ENCODE measurements at regions not wholly inside any gene's neighbourhood (a gene's known extent, or its start where the extent isn't known, plus 50 kb on each side); places are given as distances from the start of the nearest gene placed in this dataset.
A peak's percentile ranks its signal among the peaks of the same experiment; 100 is the strongest.

- no peaks in the 10 kb centered on the region for H3K9me3 Mint-ChIP-seq
- H3K36me3 Mint-ChIP-seq = no peaks in the 10 kb centered on the region
Measured at GRCh38 chr5:51518607-51519006, 135.4 kb downstream of the ISL1 start.

GRCh38 chr5:51521583-51521982, 138.3 kb downstream of the ISL1 start:
- Mint-ChIP-seq H3K27me3 (ENCODE audit: low read depth) (no peaks in the 10 kb centered on the region), H3K36me3 (no peaks in the 10 kb centered on the region), H3K27ac (peak overlapping the region; percentile 51), H3K4me1 (peaks cover 28% of the 10 kb centered on the region), H3K9me3 (no peaks in the 10 kb centered on the region), H3K4me3 (peak overlapping the region; percentile 15)
- TF ChIP-seq CTCF (IDR thresholded peaks at IDR 0.05; ENCODE audit: unreplicated experiment) = no peak
- no peak for DNase-seq (ENCODE audit: low spot score in 2 of 2, unreplicated experiment in 2 of 2)

More at GRCh38 chr5:51518607-51519006, 135.4 kb downstream of the ISL1 start:
- Mint-ChIP-seq H3K4me1 (peaks cover 25% of the 10 kb centered on the region), H3K27ac (peak overlapping the region; percentile 85), H3K27me3 (ENCODE audit: low read depth) (no peaks in the 10 kb centered on the region), H3K4me3 (peak overlapping the region; percentile 42)
- no peak for DNase-seq (ENCODE audit: low spot score in 2 of 2, unreplicated experiment in 2 of 2)
- TF ChIP-seq CTCF (IDR thresholded peaks at IDR 0.05; ENCODE audit: unreplicated experiment) = no peak

GRCh38 chr5:51539232-51539631, 156.0 kb downstream of the ISL1 start:
- H3K27me3 Mint-ChIP-seq (ENCODE audit: low read depth) = no peaks in the 10 kb centered on the region
- TF ChIP-seq CTCF (IDR thresholded peaks at IDR 0.05; ENCODE audit: unreplicated experiment) = no peak
- peaks cover 5% of the 10 kb centered on the region for H3K4me1 Mint-ChIP-seq
- no peak for DNase-seq (ENCODE audit: low spot score in 2 of 2, unreplicated experiment in 2 of 2)
- no peak overlapping the region for H3K27ac Mint-ChIP-seq
- no peak overlapping the region for H3K4me3 Mint-ChIP-seq
- H3K9me3 Mint-ChIP-seq = peaks cover 34% of the 10 kb centered on the region
- H3K36me3 Mint-ChIP-seq = peaks cover 5% of the 10 kb centered on the region

GRCh38 chr5:51544031-51544785, 161.0 kb downstream of the ISL1 start:
- Mint-ChIP-seq H3K27ac (no peak overlapping the region), H3K9me3 (peaks cover 21% of the 10 kb centered on the region), H3K4me3 (no peak overlapping the region), H3K27me3 (ENCODE audit: low read depth) (no peaks in the 10 kb centered on the region), H3K4me1 (peaks cover 8% of the 10 kb centered on the region), H3K36me3 (no peaks in the 10 kb centered on the region)
- no peak for DNase-seq (ENCODE audit: low spot score in 2 of 2, unreplicated experiment in 2 of 2)
- no peak for TF ChIP-seq CTCF (IDR thresholded peaks at IDR 0.05; ENCODE audit: unreplicated experiment)

- H3K4me3 Mint-ChIP-seq = no peak overlapping the region
- peaks cover 11% of the 10 kb centered on the region for H3K4me1 Mint-ChIP-seq
- H3K27me3 Mint-ChIP-seq (ENCODE audit: low read depth) = no peaks in the 10 kb centered on the region
- DNase-seq (ENCODE audit: low spot score in 2 of 2, unreplicated experiment in 2 of 2) = no peak
- TF ChIP-seq CTCF (IDR thresholded peaks at IDR 0.05; ENCODE audit: unreplicated experiment) = no peak
- no peak overlapping the region for H3K27ac Mint-ChIP-seq
- H3K36me3 Mint-ChIP-seq = peaks cover 2% of the 10 kb centered on the region
- H3K9me3 Mint-ChIP-seq = peaks cover 25% of the 10 kb centered on the region
Measured at GRCh38 chr5:51556833-51557232, 173.6 kb downstream of the ISL1 start.

Data from mesothelial cell of epicardium (in vitro differentiated cells).